ENCODE measurements at regions not wholly inside any gene's neighbourhood (a gene's known extent, or its start where the extent isn't known, plus 50 kb on each side); places are given as distances from the start of the nearest gene placed in this dataset.

GRCh38 chr4:181528570-181529184 lies 714.5 kb upstream of the TENM3 start:
- no peaks in the 10 kb centered on the region for H3K36me3 ChIP-seq (ENCODE audit: insufficient read depth, low read length)
- no peak overlapping the region for H3K27ac ChIP-seq
- no peak overlapping the region for H3K4me3 ChIP-seq
- H3K9me3 ChIP-seq (ENCODE audit: low read depth, low read length): no peaks in the 10 kb centered on the region
- no peak overlapping the region for H3K9ac ChIP-seq (ENCODE audit: insufficient read length)
- TF ChIP-seq POLR2AphosphoS5 (IDR thresholded peaks at IDR 0.05; ENCODE audit: borderline replicate concordance, low read depth, low read length) (no peak), FOXP2 (optimal IDR thresholded peaks at IDR 0.05; ENCODE audit: control extremely low read depth, extremely low read length, insufficient read depth) (no peak), EZH2 (IDR thresholded peaks at IDR 0.05) (no peak)
- peak; percentile 20 for DNase-seq (ENCODE audit: low read depth, low spot score)

- no peak overlapping the region for H3K4me3 ChIP-seq
- DNase-seq (ENCODE audit: low read depth, low spot score): no peak
These were observed 713.7 kb upstream of the TENM3 start for GRCh38 chr4:181529537-181529936.

GRCh38 chr4:181536196-181536746 lies 706.9 kb upstream of the TENM3 start:
- H3K4me3 ChIP-seq: no peak overlapping the region
- TF ChIP-seq POLR2AphosphoS5 (IDR thresholded peaks at IDR 0.05; ENCODE audit: borderline replicate concordance, low read depth, low read length): no peak
- no peak for TF ChIP-seq EZH2 (IDR thresholded peaks at IDR 0.05)
- no peak for TF ChIP-seq FOXP2 (optimal IDR thresholded peaks at IDR 0.05; ENCODE audit: control extremely low read depth, extremely low read length, insufficient read depth)
- no peak overlapping the region for H3K9ac ChIP-seq (ENCODE audit: insufficient read length)
- no peak for DNase-seq (ENCODE audit: low read depth, low spot score)
- no peak overlapping the region for H3K27ac ChIP-seq
- no peaks in the 10 kb centered on the region for H3K9me3 ChIP-seq (ENCODE audit: low read depth, low read length)
- H3K36me3 ChIP-seq (ENCODE audit: insufficient read depth, low read length): no peaks in the 10 kb centered on the region

More at GRCh38 chr4:181529537-181529936, 713.7 kb upstream of the TENM3 start:
- H3K9ac ChIP-seq (ENCODE audit: insufficient read length): no peak overlapping the region
- no peaks in the 10 kb centered on the region for H3K36me3 ChIP-seq (ENCODE audit: insufficient read depth, low read length)
- H3K27ac ChIP-seq: no peak overlapping the region
- TF ChIP-seq EZH2 (IDR thresholded peaks at IDR 0.05) (no peak), POLR2AphosphoS5 (IDR thresholded peaks at IDR 0.05; ENCODE audit: borderline replicate concordance, low read depth, low read length) (no peak), FOXP2 (optimal IDR thresholded peaks at IDR 0.05; ENCODE audit: control extremely low read depth, extremely low read length, insufficient read depth) (no peak)
- H3K9me3 ChIP-seq (ENCODE audit: low read depth, low read length): no peaks in the 10 kb centered on the region

GRCh38 chr4:181536811-181537434 lies 706.3 kb upstream of the TENM3 start:
- Histone ChIP-seq H3K9ac (ENCODE audit: insufficient read length) (no peak overlapping the region), H3K4me3 (no peak overlapping the region), H3K36me3 (ENCODE audit: insufficient read depth, low read length) (no peaks in the 10 kb centered on the region), H3K9me3 (ENCODE audit: low read depth, low read length) (no peaks in the 10 kb centered on the region), H3K27ac (no peak overlapping the region)
- DNase-seq (ENCODE audit: low read depth, low spot score): no peak
- TF ChIP-seq EZH2 (IDR thresholded peaks at IDR 0.05) (no peak), FOXP2 (optimal IDR thresholded peaks at IDR 0.05; ENCODE audit: control extremely low read depth, extremely low read length, insufficient read depth) (no peak), POLR2AphosphoS5 (IDR thresholded peaks at IDR 0.05; ENCODE audit: borderline replicate concordance, low read depth, low read length) (no peak)

- H3K27ac ChIP-seq: no peak overlapping the region
- no peak overlapping the region for H3K4me3 ChIP-seq
- H3K9ac ChIP-seq (ENCODE audit: insufficient read length): no peak overlapping the region
- no peak for TF ChIP-seq EZH2 (IDR thresholded peaks at IDR 0.05)
- no peak for TF ChIP-seq POLR2AphosphoS5 (IDR thresholded peaks at IDR 0.05; ENCODE audit: borderline replicate concordance, low read depth, low read length)
- no peaks in the 10 kb centered on the region for H3K9me3 ChIP-seq (ENCODE audit: low read depth, low read length)
- no peaks in the 10 kb centered on the region for H3K36me3 ChIP-seq (ENCODE audit: insufficient read depth, low read length)
- no peak for DNase-seq (ENCODE audit: low read depth, low spot score)
These were observed 704.8 kb upstream of the TENM3 start for GRCh38 chr4:181538431-181538830.

GRCh38 chr4:181541396-181541795 lies 701.8 kb upstream of the TENM3 start:
- H3K9me3 ChIP-seq (ENCODE audit: low read depth, low read length): no peaks in the 10 kb centered on the region
- no peak overlapping the region for H3K4me3 ChIP-seq
- TF ChIP-seq EZH2 (IDR thresholded peaks at IDR 0.05): no peak
- no peak for TF ChIP-seq POLR2AphosphoS5 (IDR thresholded peaks at IDR 0.05; ENCODE audit: borderline replicate concordance, low read depth, low read length)
- no peak for TF ChIP-seq FOXP2 (optimal IDR thresholded peaks at IDR 0.05; ENCODE audit: control extremely low read depth, extremely low read length, insufficient read depth)
- no peak for DNase-seq (ENCODE audit: low read depth, low spot score)
- no peak overlapping the region for H3K27ac ChIP-seq
- H3K9ac ChIP-seq (ENCODE audit: insufficient read length): no peak overlapping the region
- no peaks in the 10 kb centered on the region for H3K36me3 ChIP-seq (ENCODE audit: insufficient read depth, low read length)

- Histone ChIP-seq H3K9me3 (ENCODE audit: low read depth, low read length) (no peaks in the 10 kb centered on the region), H3K36me3 (ENCODE audit: insufficient read depth, low read length) (no peaks in the 10 kb centered on the region), H3K9ac (ENCODE audit: insufficient read length) (no peak overlapping the region), H3K4me3 (no peak overlapping the region), H3K27ac (no peak overlapping the region)
- TF ChIP-seq EZH2 (IDR thresholded peaks at IDR 0.05): no peak
- no peak for TF ChIP-seq POLR2AphosphoS5 (IDR thresholded peaks at IDR 0.05; ENCODE audit: borderline replicate concordance, low read depth, low read length)
- DNase-seq (ENCODE audit: low read depth, low spot score): no peak
These were observed 694.2 kb upstream of the TENM3 start for GRCh38 chr4:181548873-181549575.

- no peaks in the 10 kb centered on the region for H3K36me3 ChIP-seq (ENCODE audit: insufficient read depth, low read length)
- no peaks in the 10 kb centered on the region for H3K9me3 ChIP-seq (ENCODE audit: low read depth, low read length)
- no peak overlapping the region for H3K4me3 ChIP-seq
- H3K27ac ChIP-seq: no peak overlapping the region
- TF ChIP-seq EZH2 (IDR thresholded peaks at IDR 0.05): no peak
- TF ChIP-seq POLR2AphosphoS5 (IDR thresholded peaks at IDR 0.05; ENCODE audit: borderline replicate concordance, low read depth, low read length): no peak
- TF ChIP-seq FOXP2 (optimal IDR thresholded peaks at IDR 0.05; ENCODE audit: control extremely low read depth, extremely low read length, insufficient read depth): no peak
- no peak overlapping the region for H3K9ac ChIP-seq (ENCODE audit: insufficient read length)
- DNase-seq (ENCODE audit: low read depth, low spot score): no peak
These were observed 693.5 kb upstream of the TENM3 start for GRCh38 chr4:181549576-181550188.
